HCT116 (cell line): ENCODE measurements at regions not wholly inside any gene's neighbourhood (a gene's known extent, or its start where the extent isn't known, plus 50 kb on each side); places are given as distances from the start of the nearest gene placed in this dataset.

Experiments
- ATAC-seq: fragments of 200-7000 bp; cut with Tn5 transposase; 2 replicates; pipeline ENCODE4 v1.9.1; 2020; ENCODE audit warnings: mild to moderate bottlenecking, moderate library complexity
- BruUV-seq: library from RNA; stranded (reverse); fragments of 400-500 nt; replicated peaks from 2 replicates; lab custom pipeline; 2021; lab: Mats Ljungman, UMichigan
- CTCF ChIA-PET: fragments of 300-600 bp; sonication (Branson Sonifier 250); formaldehyde crosslinking; loops from one replicate; lab custom pipeline; 2021; ENCODE audit warnings: antibody characterized with exemption; lab: Charles Lee
- POLR2A ChIA-PET: fragments of 300-600, 350-600 bp; sonication (Branson Sonifier 250); formaldehyde crosslinking; loops from one replicate; lab custom pipeline; 2021; ENCODE audit warnings: antibody characterized with exemption; lab: Charles Lee
- RAD21 ChIA-PET, 2 experiments: fragments of 300-600 bp; sonication (Branson Sonifier 250); formaldehyde crosslinking; loops; one replicate each; lab custom pipeline; 2023; ENCODE audit warnings: low total read pairs in 2 of 2; ENCODE audit not compliant: uncharacterized antibody in 2 of 2, unreplicated experiment in 2 of 2, low non-redundant PET in 1 of 2; lab: Charles Lee
- DNase-seq: peaks from one replicate; pipeline ENCODE4 v3.0.0-alpha.2; 2010; ENCODE audit warnings: low read depth, low spot score
- H2AFZ ChIP-seq: fragments of 200-600 bp; shearing (Covaris generic), sonication (generic); 2 replicates; pipeline ENCODE4 v1.6.1; 2017; ENCODE audit warnings: low read depth, mixed run types, mixed read lengths, antibody characterized with exemption, low read length; ENCODE audit not compliant: poor library complexity, severe bottlenecking
- H3K27ac ChIP-seq: 2 replicates; pipeline ENCODE4 v1.5.1; 2012; ENCODE audit warnings: low read depth, low read length
- H3K27me3 ChIP-seq: fragments of 200-600 bp; sonication (generic); 2 replicates; pipeline ENCODE4 v1.6.1; 2016; ENCODE audit warnings: mixed run types, low read length, mixed read lengths; ENCODE audit not compliant: insufficient read depth
- H3K36me3 ChIP-seq, 2 experiments: fragments of 200-500 bp in 1 of 2; fragments of 200-600 bp in 1 of 2; sonication (Bioruptor generic) in 1 of 2; sonication (generic) in 1 of 2; 2 replicates each; pipeline versions ENCODE4 v1.5.1 to v1.6.1; 2014 to 2016; ENCODE audit warnings: low read length in 2 of 2, inconsistent platforms in 1 of 2, mixed read lengths in 1 of 2, mixed run types in 1 of 2; ENCODE audit not compliant: insufficient read depth in 2 of 2, control insufficient read depth in 1 of 2
- H3K4me1 ChIP-seq, 2 experiments: fragments of 200-600 bp in 1 of 2; sonication (generic) in 1 of 2; 2 replicates each; pipeline versions ENCODE4 v1.5.1 to v1.6.1; 2012 to 2017; ENCODE audit warnings: low read length in 2 of 2, inconsistent platforms in 1 of 2, mild to moderate bottlenecking in 1 of 2, mixed read lengths in 1 of 2, mixed run types in 1 of 2, moderate library complexity in 1 of 2; ENCODE audit not compliant: insufficient read depth in 2 of 2, control insufficient read depth in 1 of 2
- H3K4me2 ChIP-seq: fragments of 200-600 bp; sonication (generic); 2 replicates; pipeline ENCODE4 v1.6.1; 2017; ENCODE audit warnings: mixed run types, low read length, mixed read lengths
- H3K4me3 ChIP-seq, 2 experiments: fragments of 200-600 bp in 1 of 2; sonication (generic) in 1 of 2; replicated peaks in 1 of 2; 2 replicates each; pipeline ENCODE4 v1.5.1; 2011 to 2016; ENCODE audit warnings: low read length in 2 of 2, control low read depth in 1 of 2, low read depth in 1 of 2, mild to moderate bottlenecking in 1 of 2, mixed read lengths in 1 of 2, mixed run types in 1 of 2
- H3K79me2 ChIP-seq: fragments of 200-600 bp; sonication (generic); 2 replicates; pipeline ENCODE4 v1.6.1; 2017; ENCODE audit warnings: mild to moderate bottlenecking, mixed run types, low read length, moderate library complexity, mixed read lengths; ENCODE audit not compliant: insufficient read depth
- H3K9ac ChIP-seq: fragments of 200-600 bp; sonication (generic); 2 replicates; pipeline ENCODE4 v1.6.1; 2016; ENCODE audit warnings: low read length, mixed read lengths
- H3K9me2 ChIP-seq: fragments of 200-600 bp; sonication (generic), shearing (Covaris generic); 2 replicates; pipeline ENCODE4 v1.6.1; 2017; ENCODE audit warnings: mixed run types, mild to moderate bottlenecking, moderate library complexity; ENCODE audit not compliant: insufficient read depth
- H3K9me3 ChIP-seq, 2 experiments: fragments of 200-500 bp in 1 of 2; fragments of 200-600 bp in 1 of 2; sonication (Bioruptor generic) in 1 of 2; sonication (generic) in 1 of 2; 2 replicates each; pipeline ENCODE4 v1.6.1; 2014 to 2017; ENCODE audit warnings: low read length in 2 of 2, mixed read lengths in 2 of 2, inconsistent platforms in 1 of 2, low read depth in 1 of 2, mild to moderate bottlenecking in 1 of 2, mixed run types in 1 of 2, moderate library complexity in 1 of 2; ENCODE audit not compliant: control insufficient read depth in 1 of 2, insufficient read depth in 1 of 2
- H4K20me1 ChIP-seq: fragments of 200-600 bp; sonication (generic), shearing (Covaris generic); 2 replicates; pipeline ENCODE4 v1.6.1; 2017; ENCODE audit warnings: mixed run types, mild to moderate bottlenecking, moderate library complexity; ENCODE audit not compliant: insufficient read depth
- ATF3 ChIP-seq: IDR thresholded peaks from 2 replicates; pipeline ENCODE4 v1.6.1; 2012
- CBX3 ChIP-seq: IDR thresholded peaks from 2 replicates; pipeline ENCODE4 v1.6.1; 2012; ENCODE audit warnings: low read depth
- CEBPB ChIP-seq: IDR thresholded peaks from 2 replicates; pipeline ENCODE4 v1.6.1; 2012; ENCODE audit warnings: low read depth
- CTCF ChIP-seq, 3 experiments: fragments of 200-600 bp in 1 of 3; sonication (generic) in 1 of 3; IDR thresholded peaks in 2 of 3; conservative IDR thresholded peaks in 1 of 3; 2 replicates each; pipeline ENCODE4 v1.5.1; 2012 to 2017; ENCODE audit warnings: low read depth in 2 of 3, low read length in 2 of 3, antibody characterized with exemption in 1 of 3, borderline replicate concordance in 1 of 3, control low read depth in 1 of 3, mild to moderate bottlenecking in 1 of 3, mixed read lengths in 1 of 3, mixed run types in 1 of 3, moderate library complexity in 1 of 3; ENCODE audit not compliant: insufficient read depth in 1 of 3
- ELF1 ChIP-seq: IDR thresholded peaks from 2 replicates; pipeline ENCODE4 v1.6.1; 2012; ENCODE audit warnings: low read depth, borderline replicate concordance
- EZH2 ChIP-seq: fragments of 200-600 bp; sonication (generic); IDR thresholded peaks from 2 replicates; pipeline ENCODE4 v1.6.1; 2017; ENCODE audit warnings: antibody characterized with exemption, mixed run types
- FOSL1 ChIP-seq: IDR thresholded peaks from 2 replicates; pipeline ENCODE4 v1.6.1; 2012; ENCODE audit warnings: low read depth
- JUND ChIP-seq: IDR thresholded peaks from 2 replicates; pipeline ENCODE4 v1.6.1; 2012
- MAX ChIP-seq: IDR thresholded peaks from 2 replicates; pipeline ENCODE4 v1.6.1; 2012
- POLR2A ChIP-seq: IDR thresholded peaks from 2 replicates; pipeline ENCODE4 v1.7.0; 2011; ENCODE audit warnings: borderline replicate concordance; ENCODE audit not compliant: insufficient read depth, insufficient read length; ENCODE audit errors: extremely low read depth
- POLR2AphosphoS5 ChIP-seq: IDR thresholded peaks from 2 replicates; pipeline ENCODE4 v1.6.1; 2011; ENCODE audit warnings: mild to moderate bottlenecking, low read depth, low read length, moderate library complexity
- REST ChIP-seq: IDR thresholded peaks from 2 replicates; pipeline ENCODE4 v1.6.1; 2012; ENCODE audit warnings: low read depth
- SIN3A ChIP-seq: IDR thresholded peaks from 2 replicates; pipeline ENCODE4 v1.6.1; 2012; ENCODE audit warnings: low read depth
- SP1 ChIP-seq: IDR thresholded peaks from 2 replicates; pipeline ENCODE4 v1.6.1; 2012; ENCODE audit warnings: low read depth
- SRF ChIP-seq: IDR thresholded peaks from 2 replicates; pipeline ENCODE4 v1.6.1; 2012; ENCODE audit warnings: low read depth
- TCF7L2 ChIP-seq: IDR thresholded peaks from 2 replicates; pipeline ENCODE4 v1.7.0; 2011; ENCODE audit warnings: borderline replicate concordance, inconsistent platforms; ENCODE audit not compliant: insufficient read depth, insufficient read length; ENCODE audit errors: extremely low read depth
- YY1 ChIP-seq: IDR thresholded peaks from 2 replicates; pipeline ENCODE4 v1.6.1; 2011; ENCODE audit warnings: low read length, low read depth, moderate library complexity, mild to moderate bottlenecking; ENCODE audit not compliant: insufficient replicate concordance; ENCODE audit errors: extremely low read depth
- intact Hi-C: fragments of 100-400 bp; cut with micrococcal nuclease; formaldehyde crosslinking; loops from 2 replicates; pipeline ENCODE4 v1.10.0; 2022

- H3K4me2 ChIP-seq: no peak overlapping the region
- H3K36me3 ChIP-seq: no peaks in the 10 kb centered on the region
- TF ChIP-seq SIN3A (no peak), EZH2 (no peak), FOSL1 (no peak), SP1 (no peak), TCF7L2 (no peak), ELF1 (no peak), ATF3 (no peak), SRF (no peak)
- H3K9ac ChIP-seq: no peak overlapping the region
- no peaks in the 10 kb centered on the region for H3K79me2 ChIP-seq
- DNase-seq: no peak
- no peaks in the 10 kb centered on the region for H4K20me1 ChIP-seq
- H3K4me3 ChIP-seq: no peak overlapping the region
- intact Hi-C loops: no loop called here
- no peaks in the 10 kb centered on the region for H3K9me2 ChIP-seq
- ChIA-PET RAD21 (no interaction called here), CTCF (no interaction called here), POLR2A (no interaction called here)
- no TSS peak for BruUV-seq
- no peak for ATAC-seq
- no peaks in the 10 kb centered on the region for H3K27me3 ChIP-seq
- H3K27ac ChIP-seq: no peak overlapping the region
- peaks cover 0 to 5% of the 10 kb centered on the region in 2 experiments; a peak in 1 of 4 replicates for H3K4me1 ChIP-seq
- no peaks in the 10 kb centered on the region for H3K9me3 ChIP-seq
- H2AFZ ChIP-seq: no peak overlapping the region
These were observed 69.7 kb upstream of the UMPS start for GRCh38 chr3:124660599-124660998.

- no peaks in the 10 kb centered on the region for H3K79me2 ChIP-seq
- DNase-seq (no peak), ATAC-seq (no peak)
- ChIA-PET CTCF (no interaction called here), RAD21 (no interaction called here), POLR2A (no interaction called here)
- no peak overlapping the region for H3K4me2 ChIP-seq
- H4K20me1 ChIP-seq: no peaks in the 10 kb centered on the region
- no peaks in the 10 kb centered on the region for H3K27me3 ChIP-seq
- no peaks in the 10 kb centered on the region for H3K9me3 ChIP-seq
- no peak overlapping the region for H3K4me3 ChIP-seq
- H2AFZ ChIP-seq: no peak overlapping the region
- no peaks in the 10 kb centered on the region for H3K36me3 ChIP-seq
- no peak overlapping the region for H3K9ac ChIP-seq
- BruUV-seq: no TSS peak
- H3K4me1 ChIP-seq: peaks cover 0 to 5% of the 10 kb centered on the region in 2 experiments; a peak in 1 of 4 replicates
- intact Hi-C loops: no loop called here
- H3K27ac ChIP-seq: no peak overlapping the region
- no peaks in the 10 kb centered on the region for H3K9me2 ChIP-seq
- no peak for TF ChIP-seq SP1
- no peak for TF ChIP-seq REST
- no peak for TF ChIP-seq YY1
- no peak for TF ChIP-seq CTCF (IDR thresholded peaks at IDR 0.05 in 2 of 3, conservative IDR thresholded peaks at IDR 0.05 in 1 of 3; ENCODE audit: borderline replicate concordance in 1 of 3, insufficient read depth in 1 of 3, low read depth in 2 of 3, low read length in 2 of 3)
- TF ChIP-seq CBX3: no peak
- TF ChIP-seq CEBPB: no peak
- TF ChIP-seq POLR2A: no peak
- no peak for TF ChIP-seq JUND
- no peak for TF ChIP-seq ELF1
- no peak for TF ChIP-seq POLR2AphosphoS5
- TF ChIP-seq MAX: no peak
- TF ChIP-seq FOSL1: no peak
These were observed 66.6 kb upstream of the UMPS start for GRCh38 chr3:124663690-124664089.
